Spleen (tissue), 11 donors: ENCODE measurements at regions not wholly inside any gene's neighbourhood (a gene's known extent, or its start where the extent isn't known, plus 50 kb on each side); places are given as distances from the start of the nearest gene placed in this dataset.
"Not testable (repeated sequence)": the region's sequence is repeated elsewhere in the genome, so short reads cannot be mapped to it uniquely, and the experiment has no call there.

Experiments
- DNase-seq: peaks from one replicate; pipeline ENCODE4 v3.0.0-alpha.2; 2020
- H3K27ac ChIP-seq, 8 donors: fragments of 200-600 bp; sonication (generic) in 7 of 8; 1 replicate in 4 of 8; 2 replicates in 4 of 8; pipeline versions ENCODE4 v1.5.0 to v1.8.0; 2016 to 2021; ENCODE audit warnings: inconsistent platforms in 4 of 8, mild to moderate bottlenecking in 4 of 8, moderate library complexity in 1 of 8
- H3K27me3 ChIP-seq, 7 donors: fragments of 200-600 bp; sonication (generic) in 6 of 7; replicated peaks in 1 of 7; 1 replicate in 4 of 7; 2 replicates in 3 of 7; pipeline versions ENCODE4 v1.5.0 to v1.8.0; 2016 to 2021; ENCODE audit warnings: inconsistent platforms in 3 of 7, mild to moderate bottlenecking in 1 of 7
- H3K36me3 ChIP-seq, 6 donors: fragments of 200-600 bp; sonication (generic) in 5 of 6; 1 replicate in 4 of 6; 2 replicates in 2 of 6; pipeline versions ENCODE4 v1.5.0 to v1.8.0; 2016 to 2021; ENCODE audit warnings: inconsistent platforms in 2 of 6
- H3K4me1 ChIP-seq, 6 donors: fragments of 200-600 bp; sonication (generic) in 5 of 6; 1 replicate in 3 of 6; 2 replicates in 3 of 6; pipeline versions ENCODE4 v1.5.0 to v1.8.0; 2016 to 2021; ENCODE audit warnings: inconsistent platforms in 3 of 6
- H3K4me3 ChIP-seq, 8 donors: fragments of 200-600 bp; sonication (generic) in 7 of 8; 1 replicate in 4 of 8; 2 replicates in 4 of 8; pipeline versions ENCODE4 v1.5.0 to v1.8.0; 2016 to 2021; ENCODE audit warnings: inconsistent platforms in 4 of 8, mild to moderate bottlenecking in 4 of 8, moderate library complexity in 2 of 8
- H3K9me3 ChIP-seq, 8 donors: fragments of 200-600 bp; sonication (generic) in 7 of 8; 1 replicate in 4 of 8; 2 replicates in 4 of 8; pipeline versions ENCODE4 v1.5.0 to v1.8.0; 2016 to 2021; ENCODE audit warnings: inconsistent platforms in 4 of 8
- CTCF ChIP-seq, 11 experiments: fragments of 200-600 bp in 7 of 11; fragments of 450-650 bp in 4 of 11; sonication (generic) in 4 of 11; IDR thresholded peaks in 8 of 11; conservative IDR thresholded peaks in 3 of 11; 1 replicate in 7 of 11; 2 replicates in 4 of 11; pipeline versions ENCODE4 v1.4.0 to v1.8.0; 2016 to 2021; ENCODE audit warnings: antibody characterized with exemption in 11 of 11, inconsistent platforms in 4 of 11, mild to moderate bottlenecking in 1 of 11
- POLR2A ChIP-seq, 3 donors: fragments of 450-650 bp; IDR thresholded peaks; one replicate each; pipeline ENCODE4 v1.5.1; 2017; ENCODE audit warnings: antibody characterized with exemption in 3 of 3, mild to moderate bottlenecking in 1 of 3
- POLR2AphosphoS5 ChIP-seq, 3 donors: sonication (generic); formaldehyde crosslinking; IDR thresholded peaks; one replicate each; pipeline ENCODE4 v1.5.1; 2017; ENCODE audit warnings: antibody characterized with exemption in 3 of 3
- WGBS, 5 donors: extraction: QIAGEN DNeasy Blood & Tissue Kit in 3 of 5; methylation state at CpG; one replicate each; pipeline versions ENCODE4 v1.1.5 to v1.1.7; 2013 to 2018; 5-methylcytosine and 5-hydroxymethylcytosine counted together
- intact Hi-C: fragments of 100-400 bp; cut with DNase I; formaldehyde crosslinking; loops from one replicate; pipeline ENCODE4 v1.15.0; 2023; ENCODE audit warnings: low total_unique reads
- donor health status: healthy with polysubstance abuse.
- donor health status: DM: no; HTN: no; CAD: no; lungs with moderate emphysema.
- donor health status: DM: no; HTN: no; CAD: no.
- donor health status: Bipolar disorder and iron deficiency.
- donor health status: healthy.
- donor health status: DM: no; HTN: no; CAD: no.
- donor health status: DM: yes; HTN: yes; CAD: no.

- Histone ChIP-seq H3K27me3 (no peaks in the 10 kb centered on the region), H3K36me3 (no peaks in the 10 kb centered on the region), H3K4me1 (no peaks in the 10 kb centered on the region), H3K9me3 (peaks cover 0 to 8% (median 0%) of the 10 kb centered on the region in 8 donors), H3K27ac (no peak overlapping the region), H3K4me3 (no peak overlapping the region)
- DNase-seq: no peak
- 77 to 94% (median 85%) methylated on average over 1 of the region's 1 CpG for WGBS, 5 donors
- intact Hi-C loops: no loop called here
- no peak for TF ChIP-seq POLR2A (IDR thresholded peaks at IDR 0.05)
Measured at GRCh38 chr5:125679522-125679921, 743.7 kb upstream of the GRAMD2B start.

DNA sequence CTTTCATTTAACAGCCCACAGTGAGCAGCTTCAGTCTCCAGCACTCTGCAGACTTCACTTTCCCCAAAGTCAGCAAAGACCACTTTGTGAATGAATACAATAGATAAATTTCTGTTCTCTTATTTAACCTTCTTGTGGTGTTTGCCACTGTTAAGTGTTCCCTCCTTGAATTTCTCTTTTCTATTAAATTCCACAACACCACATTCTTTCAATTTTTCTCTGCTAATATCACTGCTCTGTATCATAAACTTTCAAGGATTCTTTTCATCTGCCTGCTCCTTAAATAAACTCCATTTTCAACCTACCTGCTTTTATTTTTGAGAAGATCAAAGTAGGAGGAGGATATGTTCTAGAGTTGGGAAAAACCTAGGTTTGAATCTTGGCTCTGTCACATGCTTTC lies 739.5 kb upstream of the GRAMD2B start:
- TF ChIP-seq POLR2A (IDR thresholded peaks at IDR 0.05) (no peak), CTCF (IDR thresholded peaks at IDR 0.05 in 8 of 11, conservative IDR thresholded peaks at IDR 0.05 in 3 of 11) (no peak), POLR2AphosphoS5 (IDR thresholded peaks at IDR 0.05) (no peak)
- H3K27me3 ChIP-seq: no peaks in the 10 kb centered on the region
- intact Hi-C loops: no loop called here
- H3K4me1 ChIP-seq: no peaks in the 10 kb centered on the region
- no peak overlapping the region for H3K4me3 ChIP-seq
- no peak for DNase-seq
- H3K9me3 ChIP-seq: peaks cover 0 to 5% (median 0%) of the 10 kb centered on the region in 8 donors
- H3K36me3 ChIP-seq: no peaks in the 10 kb centered on the region
- H3K27ac ChIP-seq: no peak overlapping the region

- no peak for DNase-seq
- Histone ChIP-seq H3K4me3 (no peak overlapping the region), H3K9me3 (peaks cover 0 to 5% (median 0%) of the 10 kb centered on the region in 8 donors), H3K36me3 (no peaks in the 10 kb centered on the region), H3K27me3 (no peaks in the 10 kb centered on the region), H3K4me1 (no peaks in the 10 kb centered on the region), H3K27ac (no peak overlapping the region)
- no peak for TF ChIP-seq POLR2AphosphoS5 (IDR thresholded peaks at IDR 0.05)
- TF ChIP-seq CTCF (IDR thresholded peaks at IDR 0.05 in 8 of 11, conservative IDR thresholded peaks at IDR 0.05 in 3 of 11): no peak
- no peak for TF ChIP-seq POLR2A (IDR thresholded peaks at IDR 0.05)
- intact Hi-C loops: no loop called here
Measured at GRCh38 chr5:125685771-125686170, 737.4 kb upstream of the GRAMD2B start.

GRCh38 chr5:125691738-125692530 lies 731.3 kb upstream of the GRAMD2B start:
- H3K27me3 ChIP-seq, H3K27ac ChIP-seq, intact Hi-C loops, DNase-seq, H3K36me3 ChIP-seq, H3K4me3 ChIP-seq, H3K4me1 ChIP-seq: not testable (repeated sequence)
- peaks cover 0 to 12% (median 2%) of the 10 kb centered on the region in 8 donors for H3K9me3 ChIP-seq
- 76 to 90% (median 89%) methylated on average over 7 of the region's 7 CpGs for WGBS, 5 donors

DNA sequence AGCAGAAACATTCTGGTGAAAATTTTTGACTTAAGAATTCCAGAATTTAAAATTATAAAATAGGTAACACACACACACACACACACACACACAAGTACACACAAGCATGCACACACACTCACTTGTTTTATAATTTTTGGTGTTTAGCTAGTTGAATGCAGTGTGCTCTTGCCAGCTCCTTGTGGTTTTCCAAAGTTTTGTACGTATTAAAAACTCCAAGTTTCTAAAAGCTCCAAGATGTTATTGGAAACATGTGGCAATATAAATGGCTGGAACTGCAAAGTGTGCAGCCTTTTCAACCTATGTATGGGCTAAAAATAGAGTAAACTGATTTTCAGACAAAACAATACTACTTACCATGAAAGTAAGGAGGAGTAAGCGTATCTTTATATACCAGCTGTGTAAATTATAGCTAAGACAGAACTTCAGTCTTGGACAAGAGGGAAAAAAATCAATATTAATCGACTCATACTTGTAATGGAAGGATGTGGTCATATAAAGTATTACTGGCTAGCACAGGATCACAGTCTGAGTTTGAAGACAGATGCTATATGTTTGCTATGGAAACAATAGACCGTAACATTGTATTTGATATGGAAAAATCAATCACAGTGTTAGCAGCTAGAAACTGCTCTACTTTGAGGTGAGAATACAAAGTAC lies 727.1 kb upstream of the GRAMD2B start:
- H3K36me3 ChIP-seq: no peaks in the 10 kb centered on the region
- no peak for DNase-seq
- H3K27me3 ChIP-seq: no peaks in the 10 kb centered on the region
- TF ChIP-seq POLR2A (IDR thresholded peaks at IDR 0.05) (no peak), CTCF (IDR thresholded peaks at IDR 0.05 in 8 of 11, conservative IDR thresholded peaks at IDR 0.05 in 3 of 11) (no peak)
- H3K4me3 ChIP-seq: no peak overlapping the region
- H3K4me1 ChIP-seq: no peaks in the 10 kb centered on the region
- no peak overlapping the region for H3K27ac ChIP-seq
- 62 to 79% (median 69%) methylated on average over 4 of the region's 4 CpGs for WGBS, 5 donors
- intact Hi-C loops: no loop called here
- peaks cover 0 to 11% (median 2%) of the 10 kb centered on the region in 8 donors for H3K9me3 ChIP-seq
